HG03432 (cell line): ENCODE measurements at regions not wholly inside any gene's neighbourhood (a gene's known extent, or its start where the extent isn't known, plus 50 kb on each side); places are given as distances from the start of the nearest gene placed in this dataset.

Experiments used
- ATAC-seq: cut with Tn5 transposase; IDR thresholded peaks from one replicate; pipeline ENCODE4 v1.9.1; 2021; ENCODE audit warnings: mild to moderate bottlenecking, moderate library complexity; ENCODE audit not compliant: unreplicated experiment

GRCh38 chr2:217288472-217289063, 428.7 kb upstream of the TNP1 start:
- ATAC-seq, result no peak

GRCh38 chr2:217286833-217287232, 427.0 kb upstream of the TNP1 start:
- ATAC-seq, result no peak

- no peak for ATAC-seq
Measured at GRCh38 chr2:217285926-217286325, 426.1 kb upstream of the TNP1 start.

GRCh38 chr2:217283460-217283859, 423.6 kb upstream of the TNP1 start:
- no peak for ATAC-seq

GRCh38 chr2:217282531-217282930, 422.7 kb upstream of the TNP1 start:
- ATAC-seq, result no peak

GRCh38 chr2:217279556-217279955, 419.7 kb upstream of the TNP1 start:
- ATAC-seq, result no peak

GRCh38 chr2:217279140-217279539, 419.3 kb upstream of the TNP1 start:
- ATAC-seq, result no peak

GRCh38 chr2:217277646-217278398, 418.0 kb upstream of the TNP1 start:
- no peak for ATAC-seq

- ATAC-seq, result no peak
Measured at GRCh38 chr2:217276433-217276832, 416.6 kb upstream of the TNP1 start.

- ATAC-seq, result no peak
Measured at GRCh38 chr2:217275091-217275490, 415.2 kb upstream of the TNP1 start.

GRCh38 chr2:217274578-217274977, 414.7 kb upstream of the TNP1 start:
- ATAC-seq, result no peak

- ATAC-seq, result no peak
Measured at GRCh38 chr2:217273851-217274250, 414.0 kb upstream of the TNP1 start.

- no peak for ATAC-seq
Measured at GRCh38 chr2:217273162-217273561, 413.3 kb upstream of the TNP1 start.

- no peak for ATAC-seq
Measured at GRCh38 chr2:217271813-217272212, 411.9 kb upstream of the TNP1 start.

GRCh38 chr2:217270485-217271121, 410.7 kb upstream of the TNP1 start:
- no peak for ATAC-seq

- no peak for ATAC-seq
Measured at GRCh38 chr2:217269701-217270484, 410.0 kb upstream of the TNP1 start.

GRCh38 chr2:217268978-217269377, 409.1 kb upstream of the TNP1 start:
- no peak for ATAC-seq

GRCh38 chr2:217267758-217268157, 407.9 kb upstream of the TNP1 start:
- ATAC-seq, result no peak

- no peak for ATAC-seq
Measured at GRCh38 chr2:217263756-217264155, 403.9 kb upstream of the TNP1 start.

GRCh38 chr2:217262911-217263310, 403.0 kb upstream of the TNP1 start:
- no peak for ATAC-seq

- no peak for ATAC-seq
Measured at GRCh38 chr2:217261452-217261851, 401.6 kb upstream of the TNP1 start.
